ENCODE measurements at regions not wholly inside any gene's neighbourhood (a gene's known extent, or its start where the extent isn't known, plus 50 kb on each side); places are given as distances from the start of the nearest gene placed in this dataset.

DNA sequence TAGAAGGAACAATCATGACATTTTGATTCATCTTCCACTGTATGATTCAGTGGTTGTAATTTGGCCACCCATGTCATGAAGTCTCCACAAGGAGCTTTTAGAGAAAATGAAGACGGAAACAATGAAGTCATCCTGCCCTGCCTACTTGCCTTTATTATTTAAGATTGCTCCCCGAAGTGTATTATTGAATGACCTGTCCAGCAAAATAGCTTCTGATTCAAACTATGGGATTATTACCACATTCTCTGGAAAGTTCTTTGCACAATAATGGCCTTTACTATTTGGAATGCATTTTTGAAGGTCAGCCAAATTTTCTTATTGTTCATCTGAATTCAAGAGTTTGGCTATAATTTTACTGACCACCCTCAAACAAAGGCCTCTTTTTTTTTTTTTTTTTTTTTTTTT lies 77.8 kb upstream of the RFC3 start:
- H3K4me2 ChIP-seq (ENCODE audit: low read depth, low read length): no peak overlapping the region
- no peak for DNase-seq
- TF ChIP-seq EZH2 (optimal IDR thresholded peaks at IDR 0.05; ENCODE audit: low read depth, low read length): no peak
- TF ChIP-seq, protein P1, sequence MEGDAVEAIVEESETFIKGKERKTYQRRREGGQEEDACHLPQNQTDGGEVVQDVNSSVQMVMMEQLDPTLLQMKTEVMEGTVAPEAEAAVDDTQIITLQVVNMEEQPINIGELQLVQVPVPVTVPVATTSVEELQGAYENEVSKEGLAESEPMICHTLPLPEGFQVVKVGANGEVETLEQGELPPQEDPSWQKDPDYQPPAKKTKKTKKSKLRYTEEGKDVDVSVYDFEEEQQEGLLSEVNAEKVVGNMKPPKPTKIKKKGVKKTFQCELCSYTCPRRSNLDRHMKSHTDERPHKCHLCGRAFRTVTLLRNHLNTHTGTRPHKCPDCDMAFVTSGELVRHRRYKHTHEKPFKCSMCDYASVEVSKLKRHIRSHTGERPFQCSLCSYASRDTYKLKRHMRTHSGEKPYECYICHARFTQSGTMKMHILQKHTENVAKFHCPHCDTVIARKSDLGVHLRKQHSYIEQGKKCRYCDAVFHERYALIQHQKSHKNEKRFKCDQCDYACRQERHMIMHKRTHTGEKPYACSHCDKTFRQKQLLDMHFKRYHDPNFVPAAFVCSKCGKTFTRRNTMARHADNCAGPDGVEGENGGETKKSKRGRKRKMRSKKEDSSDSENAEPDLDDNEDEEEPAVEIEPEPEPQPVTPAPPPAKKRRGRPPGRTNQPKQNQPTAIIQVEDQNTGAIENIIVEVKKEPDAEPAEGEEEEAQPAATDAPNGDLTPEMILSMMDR (IDR thresholded peaks at IDR 0.05; ENCODE audit: low read length): no peak
- no peak for TF ChIP-seq EZH2phosphoT487 (IDR thresholded peaks at IDR 0.05; ENCODE audit: low read length)
- no peak overlapping the region for H3K27ac ChIP-seq (ENCODE audit: low read length)
- no peaks in the 10 kb centered on the region for H3K9me3 ChIP-seq (replicated peaks; ENCODE audit: insufficient read depth, low read length)
- no peaks in the 10 kb centered on the region for H3K27me3 ChIP-seq (replicated peaks; ENCODE audit: insufficient read depth, low read length)
- H3K4me3 ChIP-seq (ENCODE audit: low read length): no peak overlapping the region
- no peaks in the 10 kb centered on the region for H3K36me3 ChIP-seq (replicated peaks; ENCODE audit: insufficient read depth, low read length)
- no peak overlapping the region for H2AFZ ChIP-seq (ENCODE audit: low read length)
- H4K20me1 ChIP-seq (ENCODE audit: insufficient read depth, low read length): no peaks in the 10 kb centered on the region
- H3K79me2 ChIP-seq (ENCODE audit: low read length): no peaks in the 10 kb centered on the region
- no peaks in the 10 kb centered on the region for H3K9me2 ChIP-seq (replicated peaks; ENCODE audit: insufficient read depth, low read length)
- H3F3A ChIP-seq (ENCODE audit: insufficient read depth, low read length): no peaks in the 10 kb centered on the region
- no peak overlapping the region for H3K9ac ChIP-seq (ENCODE audit: low read length)
- H3K4me1 ChIP-seq (ENCODE audit: low read length): no peaks in the 10 kb centered on the region

DNA sequence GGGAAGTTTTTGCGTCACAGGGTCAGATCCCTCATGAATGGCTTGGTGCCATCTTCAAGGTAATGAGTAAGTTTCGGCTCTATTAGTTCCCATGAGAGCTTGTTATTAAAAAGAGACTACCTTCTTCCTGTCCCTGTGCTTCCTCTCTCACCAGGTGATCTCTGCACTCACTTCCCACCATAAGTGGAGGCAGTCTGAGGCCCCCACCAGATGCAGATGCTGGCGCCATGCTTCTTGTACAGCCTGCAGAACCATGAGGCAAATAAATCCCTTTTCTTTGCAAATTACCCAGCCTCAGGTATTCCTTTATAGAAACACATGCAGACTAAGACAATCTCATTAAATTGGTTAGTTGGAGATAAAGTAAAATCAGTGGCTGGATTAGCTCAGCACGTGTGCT lies 75.6 kb upstream of the RFC3 start:
- TF ChIP-seq, protein P1 (IDR thresholded peaks at IDR 0.05; ENCODE audit: low read length): no peak
- TF ChIP-seq EZH2phosphoT487 (IDR thresholded peaks at IDR 0.05; ENCODE audit: low read length): no peak
- no peak for TF ChIP-seq EZH2 (optimal IDR thresholded peaks at IDR 0.05; ENCODE audit: low read depth, low read length)
- no peak overlapping the region for H3K4me2 ChIP-seq (ENCODE audit: low read depth, low read length)
- H3F3A ChIP-seq (ENCODE audit: insufficient read depth, low read length): no peaks in the 10 kb centered on the region
- H3K4me3 ChIP-seq (ENCODE audit: low read length): no peak overlapping the region
- no peaks in the 10 kb centered on the region for H3K36me3 ChIP-seq (replicated peaks; ENCODE audit: insufficient read depth, low read length)
- H3K9me2 ChIP-seq (replicated peaks; ENCODE audit: insufficient read depth, low read length): no peaks in the 10 kb centered on the region
- H3K4me1 ChIP-seq (ENCODE audit: low read length): no peaks in the 10 kb centered on the region
- H3K27ac ChIP-seq (ENCODE audit: low read length): no peak overlapping the region
- no peaks in the 10 kb centered on the region for H3K27me3 ChIP-seq (replicated peaks; ENCODE audit: insufficient read depth, low read length)
- H2AFZ ChIP-seq (ENCODE audit: low read length): no peak overlapping the region
- DNase-seq: no peak
- H3K9ac ChIP-seq (ENCODE audit: low read length): no peak overlapping the region
- H4K20me1 ChIP-seq (ENCODE audit: insufficient read depth, low read length): no peaks in the 10 kb centered on the region
- H3K9me3 ChIP-seq (replicated peaks; ENCODE audit: insufficient read depth, low read length): no peaks in the 10 kb centered on the region
- no peaks in the 10 kb centered on the region for H3K79me2 ChIP-seq (ENCODE audit: low read length)

- Histone ChIP-seq H3K4me2 (ENCODE audit: low read depth, low read length) (no peak overlapping the region), H2AFZ (ENCODE audit: low read length) (no peak overlapping the region), H3F3A (ENCODE audit: insufficient read depth, low read length) (no peaks in the 10 kb centered on the region), H3K27me3 (replicated peaks; ENCODE audit: insufficient read depth, low read length) (no peaks in the 10 kb centered on the region), H3K9me2 (replicated peaks; ENCODE audit: insufficient read depth, low read length) (no peaks in the 10 kb centered on the region), H3K9ac (ENCODE audit: low read length) (no peak overlapping the region), H3K4me1 (ENCODE audit: low read length) (no peaks in the 10 kb centered on the region), H3K79me2 (ENCODE audit: low read length) (no peaks in the 10 kb centered on the region), H3K36me3 (replicated peaks; ENCODE audit: insufficient read depth, low read length) (no peaks in the 10 kb centered on the region), H3K27ac (ENCODE audit: low read length) (no peak overlapping the region), H4K20me1 (ENCODE audit: insufficient read depth, low read length) (no peaks in the 10 kb centered on the region), H3K9me3 (replicated peaks; ENCODE audit: insufficient read depth, low read length) (no peaks in the 10 kb centered on the region), H3K4me3 (ENCODE audit: low read length) (no peak overlapping the region)
- DNase-seq: no peak
- TF ChIP-seq EZH2phosphoT487 (IDR thresholded peaks at IDR 0.05; ENCODE audit: low read length) (no peak), EZH2 (optimal IDR thresholded peaks at IDR 0.05; ENCODE audit: low read depth, low read length) (no peak)
- TF ChIP-seq, protein P1 (IDR thresholded peaks at IDR 0.05; ENCODE audit: low read length): no peak
These were observed 74.2 kb upstream of the RFC3 start for GRCh38 chr13:33743438-33744368.
